ENCODE measurements at regions not wholly inside any gene's neighbourhood (a gene's known extent, or its start where the extent isn't known, plus 50 kb on each side); places are given as distances from the start of the nearest gene placed in this dataset.

GRCh38 chr15:95303713-95304112 is 1026.8 kb upstream of the NR2F2 start:
- no peak for TF ChIP-seq SP1 (CRISPR knock-in tag; conservative IDR thresholded peaks at IDR 0.05)
- no peak for TF ChIP-seq CTCF (IDR thresholded peaks at IDR 0.05)
- TF ChIP-seq NFYB (CRISPR knock-in tag; conservative IDR thresholded peaks at IDR 0.05; ENCODE audit: low read depth) = no peak
- TF ChIP-seq ZNF671 (CRISPR knock-in tag; IDR thresholded peaks at IDR 0.05) = no peak
- TF ChIP-seq, protein P1, sequence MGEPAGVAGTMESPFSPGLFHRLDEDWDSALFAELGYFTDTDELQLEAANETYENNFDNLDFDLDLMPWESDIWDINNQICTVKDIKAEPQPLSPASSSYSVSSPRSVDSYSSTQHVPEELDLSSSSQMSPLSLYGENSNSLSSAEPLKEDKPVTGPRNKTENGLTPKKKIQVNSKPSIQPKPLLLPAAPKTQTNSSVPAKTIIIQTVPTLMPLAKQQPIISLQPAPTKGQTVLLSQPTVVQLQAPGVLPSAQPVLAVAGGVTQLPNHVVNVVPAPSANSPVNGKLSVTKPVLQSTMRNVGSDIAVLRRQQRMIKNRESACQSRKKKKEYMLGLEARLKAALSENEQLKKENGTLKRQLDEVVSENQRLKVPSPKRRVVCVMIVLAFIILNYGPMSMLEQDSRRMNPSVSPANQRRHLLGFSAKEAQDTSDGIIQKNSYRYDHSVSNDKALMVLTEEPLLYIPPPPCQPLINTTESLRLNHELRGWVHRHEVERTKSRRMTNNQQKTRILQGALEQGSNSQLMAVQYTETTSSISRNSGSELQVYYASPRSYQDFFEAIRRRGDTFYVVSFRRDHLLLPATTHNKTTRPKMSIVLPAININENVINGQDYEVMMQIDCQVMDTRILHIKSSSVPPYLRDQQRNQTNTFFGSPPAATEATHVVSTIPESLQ (CRISPR knock-in tag; IDR thresholded peaks at IDR 0.05) = no peak
- no peak for TF ChIP-seq ETV6 (CRISPR knock-in tag; IDR thresholded peaks at IDR 0.05)
- TF ChIP-seq ESRRA (CRISPR knock-in tag; IDR thresholded peaks at IDR 0.05; ENCODE audit: borderline replicate concordance) = no peak
- TF ChIP-seq, protein P2, sequence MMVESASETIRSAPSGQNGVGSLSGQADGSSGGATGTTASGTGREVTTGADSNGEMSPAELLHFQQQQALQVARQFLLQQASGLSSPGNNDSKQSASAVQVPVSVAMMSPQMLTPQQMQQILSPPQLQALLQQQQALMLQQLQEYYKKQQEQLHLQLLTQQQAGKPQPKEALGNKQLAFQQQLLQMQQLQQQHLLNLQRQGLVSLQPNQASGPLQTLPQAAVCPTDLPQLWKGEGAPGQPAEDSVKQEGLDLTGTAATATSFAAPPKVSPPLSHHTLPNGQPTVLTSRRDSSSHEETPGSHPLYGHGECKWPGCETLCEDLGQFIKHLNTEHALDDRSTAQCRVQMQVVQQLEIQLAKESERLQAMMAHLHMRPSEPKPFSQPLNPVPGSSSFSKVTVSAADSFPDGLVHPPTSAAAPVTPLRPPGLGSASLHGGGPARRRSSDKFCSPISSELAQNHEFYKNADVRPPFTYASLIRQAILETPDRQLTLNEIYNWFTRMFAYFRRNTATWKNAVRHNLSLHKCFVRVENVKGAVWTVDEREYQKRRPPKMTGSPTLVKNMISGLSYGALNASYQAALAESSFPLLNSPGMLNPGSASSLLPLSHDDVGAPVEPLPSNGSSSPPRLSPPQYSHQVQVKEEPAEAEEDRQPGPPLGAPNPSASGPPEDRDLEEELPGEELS (CRISPR knock-in tag; IDR thresholded peaks at IDR 0.05) = no peak
- no peak for TF ChIP-seq ELF4 (CRISPR knock-in tag; IDR thresholded peaks at IDR 0.05; ENCODE audit: low read depth)
- no peak for TF ChIP-seq ZNF232 (CRISPR knock-in tag; IDR thresholded peaks at IDR 0.05)
- TF ChIP-seq ZNF317 (CRISPR knock-in tag; IDR thresholded peaks at IDR 0.05; ENCODE audit: borderline replicate concordance, low read depth) = no peak
- TF ChIP-seq, protein P3, sequence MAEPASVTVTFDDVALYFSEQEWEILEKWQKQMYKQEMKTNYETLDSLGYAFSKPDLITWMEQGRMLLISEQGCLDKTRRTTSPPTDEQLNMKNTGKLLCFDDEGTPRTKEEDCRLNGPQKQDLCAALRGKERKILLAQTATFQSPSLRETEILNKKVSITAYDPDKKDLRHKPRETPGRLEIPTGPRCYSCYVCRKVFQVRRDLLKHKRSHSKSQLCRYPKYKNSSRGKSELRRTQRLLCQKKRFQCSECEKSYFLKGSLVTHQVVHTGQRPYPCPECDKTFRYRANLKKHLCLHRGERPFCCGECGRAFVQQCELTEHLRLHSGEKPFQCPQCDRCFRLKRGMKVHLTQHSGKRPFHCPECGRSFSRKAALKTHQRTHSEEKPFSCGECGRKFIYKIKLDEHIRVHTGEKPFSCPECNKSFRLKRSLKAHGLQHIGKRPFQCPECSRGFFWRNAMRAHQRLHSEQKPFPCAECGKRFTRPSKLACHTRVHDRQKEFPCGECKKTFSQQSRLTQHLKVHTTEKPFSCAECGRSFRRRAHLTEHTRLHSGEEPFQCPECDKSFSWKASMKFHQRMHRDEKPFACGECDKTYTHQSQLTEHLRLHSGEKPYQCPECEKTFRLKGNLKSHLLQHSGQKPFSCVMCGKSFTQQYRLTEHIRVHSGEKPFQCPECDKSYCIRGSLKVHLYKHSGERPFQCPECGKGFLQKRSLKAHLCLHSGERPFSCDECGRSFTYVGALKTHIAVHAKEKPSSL (CRISPR knock-in tag; conservative IDR thresholded peaks at IDR 0.05) = no peak
- TF ChIP-seq MAX (CRISPR knock-in tag; IDR thresholded peaks at IDR 0.05) = no peak
